LNCaP clone FGC (cell line): ENCODE measurements at regions not wholly inside any gene's neighbourhood (a gene's known extent, or its start where the extent isn't known, plus 50 kb on each side); places are given as distances from the start of the nearest gene placed in this dataset.

Experiments
- DNase-seq: peaks from one replicate; pipeline ENCODE4 v3.0.0-alpha.2; 2011; ENCODE audit warnings: low read depth
- H3K4me3 ChIP-seq: 2 replicates; pipeline ENCODE4 v1.5.1; 2011; ENCODE audit warnings: mild to moderate bottlenecking, low read depth, low read length, control low read depth
- TF ChIP-seq, protein P1 (sequence below): IDR thresholded peaks from 2 replicates; pipeline ENCODE4 v1.5.1; 2012; ENCODE audit warnings: mild to moderate bottlenecking; ENCODE audit not compliant: control insufficient read depth, insufficient read depth; ENCODE audit errors: extremely low read depth

DNA sequence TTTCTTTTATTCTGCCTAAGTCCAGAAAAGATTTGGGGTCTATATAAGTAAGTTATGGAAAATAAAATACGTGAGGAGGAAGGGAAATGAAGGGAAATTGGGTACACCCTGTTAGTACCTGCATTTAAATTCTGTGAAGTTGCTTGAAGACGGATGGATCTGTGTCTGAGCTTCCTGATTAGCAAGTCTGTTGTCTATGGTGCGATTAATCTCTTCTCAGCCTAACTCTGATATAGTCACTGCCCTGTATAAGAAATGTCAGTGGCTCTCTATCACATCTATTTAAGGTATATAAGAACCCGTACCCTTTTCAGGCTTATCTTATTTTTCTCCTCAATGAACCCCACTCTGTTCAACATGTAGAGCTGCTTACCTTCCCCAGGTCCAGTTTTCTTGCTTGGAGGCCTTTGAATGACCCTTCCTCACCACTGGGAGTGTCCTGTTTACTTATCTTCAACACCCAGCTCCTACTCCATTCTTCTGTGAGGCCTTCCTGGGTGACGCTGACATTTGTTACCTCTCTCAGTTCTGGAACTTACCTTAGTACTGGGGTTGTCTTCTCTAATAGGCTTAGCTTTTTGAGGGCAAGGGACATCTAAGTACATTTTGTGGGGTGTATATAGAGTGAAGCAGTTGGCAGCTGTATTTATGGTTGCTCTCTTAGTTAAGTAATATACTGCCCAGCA lies 149.6 kb upstream of the PRPS1L1 start:
- no peak for DNase-seq
- TF ChIP-seq, protein P1, sequence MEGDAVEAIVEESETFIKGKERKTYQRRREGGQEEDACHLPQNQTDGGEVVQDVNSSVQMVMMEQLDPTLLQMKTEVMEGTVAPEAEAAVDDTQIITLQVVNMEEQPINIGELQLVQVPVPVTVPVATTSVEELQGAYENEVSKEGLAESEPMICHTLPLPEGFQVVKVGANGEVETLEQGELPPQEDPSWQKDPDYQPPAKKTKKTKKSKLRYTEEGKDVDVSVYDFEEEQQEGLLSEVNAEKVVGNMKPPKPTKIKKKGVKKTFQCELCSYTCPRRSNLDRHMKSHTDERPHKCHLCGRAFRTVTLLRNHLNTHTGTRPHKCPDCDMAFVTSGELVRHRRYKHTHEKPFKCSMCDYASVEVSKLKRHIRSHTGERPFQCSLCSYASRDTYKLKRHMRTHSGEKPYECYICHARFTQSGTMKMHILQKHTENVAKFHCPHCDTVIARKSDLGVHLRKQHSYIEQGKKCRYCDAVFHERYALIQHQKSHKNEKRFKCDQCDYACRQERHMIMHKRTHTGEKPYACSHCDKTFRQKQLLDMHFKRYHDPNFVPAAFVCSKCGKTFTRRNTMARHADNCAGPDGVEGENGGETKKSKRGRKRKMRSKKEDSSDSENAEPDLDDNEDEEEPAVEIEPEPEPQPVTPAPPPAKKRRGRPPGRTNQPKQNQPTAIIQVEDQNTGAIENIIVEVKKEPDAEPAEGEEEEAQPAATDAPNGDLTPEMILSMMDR: no peak
- no peak overlapping the region for H3K4me3 ChIP-seq

DNA sequence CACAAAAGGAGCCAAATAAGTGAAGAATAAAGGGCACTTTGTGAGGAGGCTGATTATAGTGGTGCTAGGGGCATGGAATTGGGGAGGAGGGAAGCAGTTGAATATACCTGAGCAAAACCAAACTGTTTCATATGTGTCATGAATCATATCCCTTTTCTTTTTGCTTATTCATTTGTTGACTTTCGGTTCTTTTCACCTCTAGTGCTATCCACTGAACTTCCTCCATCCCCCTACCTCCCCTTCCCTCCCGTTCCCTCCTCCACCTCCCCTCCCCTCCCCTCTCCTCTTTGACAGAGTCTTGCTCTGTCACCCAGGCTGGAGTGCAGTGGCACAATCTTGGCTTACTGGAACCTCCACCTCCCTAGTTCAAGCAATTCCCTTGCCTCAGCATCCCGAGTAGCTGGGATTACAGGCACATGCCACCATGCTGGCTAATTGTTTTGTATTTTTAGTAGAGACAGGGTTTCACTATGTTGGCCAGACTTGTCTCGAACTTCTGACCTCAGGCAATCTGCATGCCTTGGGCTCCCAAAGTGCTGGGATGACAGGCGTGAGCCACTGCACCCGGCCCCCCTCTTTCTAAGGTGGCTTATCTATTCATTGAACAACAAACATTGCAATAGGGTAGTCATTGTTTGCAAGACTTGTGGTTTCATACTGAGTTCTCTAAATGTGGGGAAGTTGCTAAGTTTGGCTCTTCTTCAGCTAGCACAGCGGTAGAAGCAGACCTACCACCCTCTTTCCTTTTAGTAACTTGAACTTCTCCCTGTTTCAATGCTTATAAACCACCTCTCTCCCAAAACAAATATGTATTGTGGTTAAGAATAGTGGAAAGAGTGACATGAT lies 150.4 kb upstream of the PRPS1L1 start:
- no peak for DNase-seq
- no peak overlapping the region for H3K4me3 ChIP-seq
- TF ChIP-seq, protein P1: no peak

DNA sequence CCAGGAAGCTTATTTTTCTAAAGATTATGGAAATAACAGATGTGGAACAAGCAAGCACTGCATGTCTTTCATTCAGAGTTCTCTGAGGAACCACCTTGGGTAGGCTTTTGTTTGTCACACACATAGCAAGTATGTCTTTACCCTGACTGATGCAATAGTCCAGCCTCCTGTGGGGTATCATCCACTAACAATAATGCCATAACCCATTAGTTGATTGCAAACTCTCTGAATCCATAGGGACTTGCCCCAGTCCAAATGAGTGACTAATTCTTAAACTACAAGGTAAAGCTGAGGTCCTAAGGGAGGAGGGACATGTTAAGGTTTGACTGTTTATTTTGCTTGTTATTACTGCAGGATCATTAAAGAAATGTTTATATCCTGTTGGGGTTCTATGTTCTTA lies 151.4 kb upstream of the PRPS1L1 start:
- H3K4me3 ChIP-seq: no peak overlapping the region
- DNase-seq: no peak
- TF ChIP-seq, protein P1: no peak

DNA sequence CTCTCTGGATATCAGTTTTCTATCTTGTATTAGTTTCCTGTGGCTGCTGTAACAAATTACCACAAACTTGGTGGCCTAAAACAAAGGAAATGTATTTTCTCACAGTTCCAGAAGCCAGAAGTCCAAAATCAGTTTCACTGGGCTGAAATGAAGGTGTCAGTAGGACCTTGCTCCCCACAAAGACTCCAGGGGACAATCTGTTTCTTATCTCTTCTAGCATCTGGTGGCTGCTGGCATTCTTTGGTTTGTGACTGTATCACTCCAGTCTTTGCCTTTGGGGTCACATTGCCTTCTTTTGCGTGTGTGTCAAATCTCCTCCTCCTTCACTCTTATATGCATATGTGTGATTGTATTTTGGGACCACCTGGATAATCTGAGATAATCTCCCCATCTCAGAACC lies 153.0 kb upstream of the PRPS1L1 start:
- no peak for DNase-seq
- TF ChIP-seq, protein P1: no peak
- no peak overlapping the region for H3K4me3 ChIP-seq

DNA sequence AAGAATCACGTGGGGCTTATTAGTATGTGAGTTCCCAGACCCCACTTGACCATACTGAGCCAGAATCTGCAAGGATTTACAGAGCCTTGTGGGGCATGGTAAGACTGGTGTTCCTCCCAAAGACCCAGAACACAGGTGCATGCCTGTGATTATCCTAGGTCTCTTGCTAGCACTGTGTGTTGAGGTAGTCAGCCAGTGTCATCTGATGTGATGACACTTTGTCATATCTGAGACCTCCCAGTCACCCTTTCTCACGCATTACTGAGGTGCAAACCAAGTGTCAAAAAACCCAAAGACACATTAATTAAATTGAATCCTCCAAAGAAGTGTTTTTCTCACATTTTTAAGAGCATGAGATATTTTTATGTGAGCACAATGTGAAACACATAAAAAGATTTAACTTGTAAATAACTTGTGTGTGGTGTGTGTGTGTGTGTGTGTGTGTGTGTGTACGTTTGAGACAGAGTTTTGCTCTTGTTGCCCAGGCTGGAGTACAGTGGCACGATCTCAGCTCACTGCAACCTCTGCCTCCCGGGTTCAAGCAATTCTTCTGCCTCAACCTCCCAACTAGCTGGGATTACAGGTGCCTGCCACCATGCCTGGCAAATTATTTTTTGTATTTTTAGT lies 162.0 kb upstream of the PRPS1L1 start:
- no peak overlapping the region for H3K4me3 ChIP-seq
- TF ChIP-seq, protein P1: no peak
- DNase-seq: no peak

DNA sequence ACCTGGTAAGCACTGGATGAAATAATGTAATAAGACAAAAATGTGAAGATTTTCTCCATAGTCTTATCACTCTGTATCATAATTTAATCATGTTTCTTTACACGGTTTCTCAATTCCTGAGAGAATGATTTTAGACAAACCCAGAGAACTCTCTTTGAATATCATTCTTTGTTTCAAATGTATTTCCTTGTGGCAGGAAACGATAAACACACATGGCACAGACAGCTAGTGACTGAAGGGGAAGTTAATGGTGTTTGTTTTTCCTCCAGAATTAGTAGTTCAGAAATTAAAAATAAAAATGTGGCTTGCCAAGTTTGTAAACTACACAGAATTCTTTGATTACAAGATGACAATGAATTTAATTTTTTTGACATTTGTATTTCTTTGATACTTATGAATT lies 163.7 kb upstream of the PRPS1L1 start:
- TF ChIP-seq, protein P1: no peak
- DNase-seq: no peak
- H3K4me3 ChIP-seq: no peak overlapping the region
